CD4-positive, alpha-beta T cell treated with Interferon alpha-2 for 1 hour (primary cell): ENCODE measurements at regions not wholly inside any gene's neighbourhood (a gene's known extent, or its start where the extent isn't known, plus 50 kb on each side); places are given as distances from the start of the nearest gene placed in this dataset.
"Not testable (repeated sequence)": the region's sequence is repeated elsewhere in the genome, so short reads cannot be mapped to it uniquely, and the experiment has no call there.

ENCODE experiments used
- DNase-seq, 2 donors: peaks; one replicate each; pipeline ENCODE4 v3.0.0-alpha.2; 2020 to 2022

GRCh38 chr5:34450338-34450737, 205.8 kb upstream of the RAI14 start:
- no peak for DNase-seq

DNA sequence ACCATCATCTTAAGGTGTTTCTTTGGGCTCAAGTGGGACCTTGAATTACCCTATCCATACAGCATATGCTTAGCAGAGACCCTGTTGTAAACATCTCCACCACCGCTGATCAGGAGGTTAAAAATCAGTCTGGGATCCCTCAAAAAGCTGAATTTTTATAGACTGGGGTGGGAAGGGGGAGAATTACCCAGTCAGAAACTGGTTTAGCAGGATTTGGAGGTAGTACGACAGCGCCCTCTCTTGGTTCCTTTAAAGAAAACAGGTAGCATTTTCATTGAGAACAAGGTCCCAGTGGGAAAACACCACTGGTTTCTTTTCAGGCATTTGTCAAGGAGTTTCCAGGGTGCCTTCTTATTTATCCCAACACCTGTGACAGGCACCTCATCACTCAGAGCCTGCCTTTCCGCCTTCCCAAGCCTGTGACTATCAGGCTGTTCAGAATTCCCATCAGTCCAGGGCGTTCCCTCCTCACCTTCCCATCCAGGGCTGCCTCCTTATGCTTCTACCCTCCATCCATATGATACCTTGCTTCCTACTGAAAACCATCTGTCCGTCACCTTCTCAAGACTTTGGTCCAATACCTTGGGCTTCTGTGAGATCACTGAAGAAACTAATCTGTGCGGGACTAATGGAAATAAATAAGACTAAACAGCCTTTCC, 203.8 kb upstream of the RAI14 start:
- DNase-seq: no peak

DNA sequence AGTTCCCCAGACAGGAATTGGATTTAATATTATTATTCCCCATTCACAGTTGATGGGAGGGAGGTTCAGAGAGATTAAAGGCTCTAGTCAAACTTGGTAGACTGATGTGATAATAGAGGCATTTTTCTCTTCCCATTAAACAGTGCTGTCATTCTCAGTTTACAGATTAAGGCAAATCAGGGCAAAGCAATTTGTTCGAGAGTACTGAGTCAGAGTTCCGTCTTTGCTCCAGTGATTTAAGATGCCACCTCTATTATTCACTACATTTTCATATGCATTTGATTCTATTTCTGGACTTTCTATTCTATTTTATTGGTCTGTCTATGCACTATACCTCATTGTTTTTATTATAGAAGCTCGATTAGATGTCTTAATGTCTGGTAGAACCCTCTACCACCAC, 201.0 kb upstream of the RAI14 start:
- no peak for DNase-seq

DNA sequence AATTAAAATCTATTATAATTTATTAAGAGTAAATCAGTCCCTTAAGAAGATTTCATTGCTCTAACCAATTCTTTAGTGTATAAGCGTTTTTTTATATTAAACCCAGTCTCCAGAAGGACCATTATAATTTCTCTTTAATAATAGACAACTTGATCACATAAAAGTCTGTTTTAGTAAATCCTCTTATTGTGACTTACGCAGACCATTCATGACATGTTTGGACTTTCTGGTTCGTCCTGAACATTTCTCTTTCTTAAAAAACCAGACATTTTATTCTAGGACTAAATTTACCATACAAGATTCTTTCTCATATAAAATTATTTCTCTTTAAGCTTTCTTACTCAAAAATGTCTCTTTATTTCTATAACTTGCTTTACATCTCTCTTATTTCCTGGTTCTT, 196.2 kb upstream of the RAI14 start:
- no peak for DNase-seq

- no peak for DNase-seq
Measured at GRCh38 chr5:34460496-34460895, 195.6 kb upstream of the RAI14 start.

DNA sequence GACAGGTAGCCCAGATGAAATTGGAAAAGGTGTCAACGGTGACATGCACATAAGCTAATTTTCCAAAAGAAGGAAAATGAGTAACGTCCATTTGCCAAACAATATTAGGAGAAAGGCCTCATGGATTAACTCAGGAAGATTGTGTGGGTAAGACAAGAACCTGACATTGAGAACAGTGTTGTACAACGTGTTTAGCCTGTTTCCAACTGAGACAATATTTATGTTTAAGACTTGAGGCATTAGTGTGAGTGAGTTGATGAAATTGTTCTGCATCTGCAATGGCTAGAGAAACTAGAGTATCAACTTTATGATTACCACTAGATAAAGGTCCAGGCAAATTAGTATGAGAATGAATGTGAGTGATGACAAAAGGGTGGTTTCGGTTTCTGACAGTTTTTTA, 191.3 kb upstream of the RAI14 start:
- DNase-seq: no peak

- peak in 1 of 2 donors; percentile 69 for DNase-seq
Measured at GRCh38 chr5:34465301-34465700, 190.8 kb upstream of the RAI14 start.

DNA sequence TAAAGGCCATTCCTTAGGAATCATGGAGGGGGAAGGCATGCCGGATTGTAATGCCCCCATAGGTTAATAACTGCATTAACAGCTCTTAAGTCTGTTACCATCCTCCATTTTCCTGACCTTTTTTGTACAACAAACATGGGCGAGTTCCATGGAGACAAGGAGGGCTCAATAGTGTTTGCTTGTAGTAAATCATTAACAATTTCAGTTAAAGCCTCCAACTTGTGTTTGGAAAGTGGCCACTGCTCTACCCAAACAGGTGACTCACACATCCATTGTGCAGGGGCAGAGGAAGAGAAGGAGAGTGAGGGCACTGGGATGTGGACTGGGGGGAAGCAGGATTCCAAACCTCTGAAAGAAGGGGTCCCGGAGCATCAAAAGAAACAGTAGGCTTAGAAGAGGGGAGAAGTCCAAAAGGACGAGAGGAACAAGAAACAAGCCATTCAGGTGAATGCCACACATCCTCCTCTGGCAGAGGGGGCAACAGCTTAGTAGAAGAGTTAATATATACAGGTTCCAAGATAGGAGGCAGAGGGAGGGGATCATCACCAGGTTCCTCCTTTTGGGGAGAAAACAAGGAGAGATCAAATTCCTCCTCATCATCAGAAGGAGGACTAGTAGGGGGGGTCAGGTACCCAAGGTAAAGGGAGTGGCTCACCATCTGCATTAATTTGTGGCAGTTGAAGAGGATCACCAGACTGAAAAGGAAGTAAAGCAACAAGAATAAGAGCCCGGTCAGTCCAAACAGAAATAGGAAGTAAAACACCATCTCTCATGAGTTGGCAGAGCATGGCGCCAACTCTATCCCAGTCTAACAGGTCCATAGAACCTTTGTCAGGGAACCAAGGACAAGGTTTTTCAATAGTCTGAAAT, 189.4 kb upstream of the RAI14 start:
- not testable (repeated sequence) for DNase-seq

DNA sequence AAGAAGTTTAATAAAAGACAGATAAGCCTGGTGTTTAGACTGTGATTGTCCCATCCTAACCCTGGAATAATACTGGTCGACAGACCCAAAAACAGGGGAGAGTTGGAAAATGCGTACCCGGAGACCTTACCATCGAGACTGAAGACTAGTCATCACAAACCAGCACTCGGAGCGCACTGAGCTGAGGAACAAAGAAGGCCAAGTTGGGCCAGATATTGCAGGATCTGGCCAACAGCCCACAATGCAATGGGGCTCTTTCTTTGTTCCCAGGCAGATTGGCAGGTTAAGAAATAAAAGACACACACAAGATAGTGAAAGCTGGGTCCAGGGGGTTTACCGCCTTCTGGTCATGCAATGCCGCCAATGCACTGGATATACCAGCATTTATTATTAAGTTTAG, 188.7 kb upstream of the RAI14 start:
- DNase-seq: no peak

DNA sequence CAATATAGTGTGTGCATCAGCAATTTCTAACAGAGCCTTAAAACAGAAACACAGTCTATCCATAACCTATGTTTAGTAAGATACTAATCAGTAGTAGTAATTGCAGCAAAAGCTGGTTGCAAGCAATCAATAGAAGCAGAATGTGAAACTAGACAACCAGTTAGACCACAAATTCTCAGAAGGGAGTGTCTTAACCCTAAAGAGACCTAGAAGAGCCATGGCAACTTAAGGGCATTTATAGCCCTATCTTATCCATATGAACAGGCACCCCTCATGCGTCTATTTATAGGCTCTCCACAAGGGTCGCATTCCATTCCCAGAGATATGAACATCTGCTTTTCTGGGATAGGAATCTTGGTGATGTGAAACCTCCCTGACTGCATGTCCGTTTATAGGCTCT, 188.1 kb upstream of the RAI14 start:
- not testable (repeated sequence) for DNase-seq

DNA sequence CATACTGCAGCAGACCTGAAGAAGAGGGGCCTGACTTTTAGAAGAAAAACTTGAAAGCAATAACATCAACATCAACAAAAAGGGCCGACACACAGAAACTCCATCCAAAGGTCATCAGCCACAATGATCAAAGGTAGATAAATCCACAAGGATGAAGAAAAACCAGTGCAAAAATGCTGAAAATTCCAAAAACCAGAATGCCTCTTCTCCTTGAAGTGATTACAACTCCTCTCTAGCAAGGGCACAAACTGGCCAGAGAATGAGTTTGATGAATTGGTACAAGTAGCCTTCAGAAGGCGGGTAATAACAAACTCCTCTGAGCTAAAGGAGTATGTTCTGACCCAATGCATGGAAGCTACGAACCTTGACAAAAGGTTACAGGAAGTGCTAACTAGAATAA, 186.2 kb upstream of the RAI14 start:
- DNase-seq: no peak

DNA sequence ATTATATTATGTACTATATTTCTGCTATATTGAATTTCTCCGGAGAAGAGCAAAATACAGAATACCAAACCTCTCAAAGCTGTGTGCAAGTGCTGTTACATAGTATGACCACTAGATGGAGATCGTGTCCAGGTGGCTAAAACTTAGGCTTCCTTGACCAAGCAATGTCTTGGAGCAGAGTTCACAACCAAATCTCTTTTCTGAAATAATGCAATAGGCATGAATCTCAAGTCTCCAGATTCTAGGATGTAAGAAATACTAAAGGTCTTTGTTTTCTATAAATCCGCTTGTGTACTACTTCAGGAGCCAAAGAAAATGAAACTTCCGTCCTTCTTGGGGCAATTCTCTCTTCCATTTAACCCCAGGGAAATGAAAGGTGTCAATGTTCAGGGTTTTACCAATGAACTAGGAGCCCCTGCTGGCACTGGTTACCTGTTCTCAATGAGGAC, 181.5 kb upstream of the RAI14 start:
- DNase-seq: peak in 1 of 2 donors; percentile 46

DNA sequence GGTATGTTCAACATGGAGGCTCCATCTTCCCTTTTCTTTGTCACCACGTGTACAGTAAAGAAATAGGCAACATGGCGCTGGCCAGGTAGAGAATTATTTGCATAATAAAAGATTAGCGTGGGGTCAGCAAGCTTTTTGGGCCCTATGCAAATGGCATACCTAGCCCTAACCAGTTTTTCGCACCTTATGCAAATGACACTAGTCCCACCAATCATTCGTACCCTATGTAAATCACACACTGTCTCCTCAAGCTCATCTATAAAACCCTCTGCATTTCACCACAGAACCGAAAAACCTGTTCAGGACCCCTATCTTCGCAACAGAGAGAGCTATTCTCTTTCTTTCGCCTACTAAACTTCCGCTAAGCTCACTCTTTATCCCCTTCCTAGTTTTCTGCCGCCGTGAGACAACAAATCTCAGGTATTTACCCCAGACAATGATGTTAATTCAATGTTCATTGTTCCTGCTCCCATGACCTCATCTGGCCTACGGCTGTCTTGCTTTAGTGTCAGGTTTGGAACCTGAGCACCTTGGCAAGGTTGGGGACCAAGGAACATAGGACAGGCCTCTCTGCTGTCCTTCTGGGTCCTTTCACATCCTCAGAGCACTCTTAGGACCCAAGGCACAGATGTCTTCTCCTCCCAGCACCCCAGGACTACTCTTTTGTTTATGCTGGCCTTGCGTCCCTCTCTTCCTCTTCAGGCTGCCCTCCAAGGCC, 180.7 kb upstream of the RAI14 start:
- no peak for DNase-seq

GRCh38 chr5:34476941-34477565, 179.1 kb upstream of the RAI14 start:
- DNase-seq: no peak

- no peak for DNase-seq
Measured at GRCh38 chr5:34480810-34481528, 175.2 kb upstream of the RAI14 start.

- DNase-seq: no peak
Measured at GRCh38 chr5:34483442-34484033, 172.6 kb upstream of the RAI14 start.

- DNase-seq: no peak
Measured at GRCh38 chr5:34484216-34484920, 171.8 kb upstream of the RAI14 start.

DNA sequence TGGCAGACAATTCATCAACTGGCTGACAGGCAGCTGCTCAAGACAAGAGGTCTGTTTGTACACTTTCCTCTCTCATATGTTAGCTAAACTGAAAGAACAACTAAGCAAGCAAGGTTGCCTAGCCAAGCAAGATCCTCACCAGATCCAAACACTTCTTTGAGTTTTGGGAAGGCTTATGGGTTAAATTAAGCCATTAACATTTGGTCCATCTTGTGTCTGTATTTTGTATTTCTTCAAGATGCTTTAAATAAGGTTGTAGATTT, 170.4 kb upstream of the RAI14 start:
- DNase-seq: no peak

GRCh38 chr5:34486160-34486848, 169.8 kb upstream of the RAI14 start:
- DNase-seq: peak; percentile 52 to 60

- no peak for DNase-seq
Measured at GRCh38 chr5:34486849-34487158, 169.3 kb upstream of the RAI14 start.

DNA sequence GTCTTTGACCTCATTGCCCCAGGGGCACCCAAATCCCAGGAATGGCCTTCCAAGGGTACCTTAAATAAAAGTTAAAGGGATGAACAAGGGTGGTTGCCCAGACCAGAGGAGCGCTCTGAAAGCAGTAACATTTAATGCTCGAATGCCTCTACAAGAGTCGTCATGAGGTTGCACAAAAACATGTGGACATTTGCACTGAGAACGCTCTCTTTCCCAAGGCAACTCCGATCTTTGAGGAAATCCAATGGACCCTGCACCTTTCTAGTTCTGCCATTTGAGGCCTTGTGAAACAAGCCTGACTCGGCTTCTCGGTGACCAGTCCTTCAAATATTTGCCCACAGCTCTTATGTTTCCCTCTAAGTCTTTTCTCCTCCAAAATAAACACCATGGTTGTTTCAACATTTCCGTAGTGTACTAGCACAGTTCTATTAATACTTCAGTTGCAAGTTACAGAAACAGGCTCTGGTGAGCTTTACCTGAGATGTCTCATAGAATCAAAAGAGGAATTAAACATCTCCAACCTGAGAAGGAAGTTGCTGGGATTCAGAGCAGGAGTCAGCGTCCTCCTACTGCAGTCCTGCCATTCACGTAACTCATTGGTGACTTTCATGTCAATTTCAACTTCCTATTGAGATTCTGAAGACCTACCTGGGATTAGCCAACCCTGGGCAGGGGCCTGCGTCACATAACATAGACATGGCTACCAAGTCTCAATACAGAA, 168.8 kb upstream of the RAI14 start:
- no peak for DNase-seq
